ENCODE measurements at regions not wholly inside any gene's neighbourhood (a gene's known extent, or its start where the extent isn't known, plus 50 kb on each side); places are given as distances from the start of the nearest gene placed in this dataset.
"Not testable (repeated sequence)": the region's sequence is repeated elsewhere in the genome, so short reads cannot be mapped to it uniquely, and the experiment has no call there.

DNA sequence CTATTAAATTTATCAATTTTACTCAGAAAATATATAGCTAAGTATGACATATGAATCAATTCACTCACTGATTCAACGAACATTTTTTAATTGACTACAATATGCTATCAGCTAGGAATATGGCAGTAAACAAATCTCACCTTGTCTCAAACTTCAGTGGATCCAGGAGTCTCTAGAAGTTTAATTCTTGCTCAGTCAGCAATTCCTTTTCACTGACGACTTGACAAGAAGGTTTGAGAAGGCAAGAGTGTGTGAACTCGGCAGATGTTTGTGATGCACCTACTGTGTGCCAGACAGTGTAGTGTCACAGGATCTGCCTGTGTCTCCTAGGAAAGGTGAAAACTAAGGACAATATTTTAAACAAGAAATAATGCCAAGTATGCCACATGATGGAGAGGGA lies 4175.7 kb upstream of the OR11H1 start:
- not testable (repeated sequence) for H3K9me3 ChIP-seq; H3K27me3 ChIP-seq (replicated peaks; ENCODE audit: insufficient read depth); H3K36me3 ChIP-seq; ATAC-seq (ENCODE audit: insufficient number of reproducible peaks, low FRiP score, low read depth); H3K4me1 ChIP-seq (ENCODE audit: control insufficient read depth in 1 of 2, low read depth in 2 of 2); DNase-seq (ENCODE audit: low spot score); H3K27ac ChIP-seq; H3K4me3 ChIP-seq

- no peak overlapping the region for H3K4me3 ChIP-seq
- H3K27ac ChIP-seq = no peak overlapping the region
- DNase-seq (ENCODE audit: low spot score) (no peak), ATAC-seq (ENCODE audit: insufficient number of reproducible peaks, low FRiP score, low read depth) (no peak)
- H3K4me1 ChIP-seq (ENCODE audit: control insufficient read depth in 1 of 2, low read depth in 2 of 2) = no peaks in the 10 kb centered on the region
- TF ChIP-seq, protein P1, sequence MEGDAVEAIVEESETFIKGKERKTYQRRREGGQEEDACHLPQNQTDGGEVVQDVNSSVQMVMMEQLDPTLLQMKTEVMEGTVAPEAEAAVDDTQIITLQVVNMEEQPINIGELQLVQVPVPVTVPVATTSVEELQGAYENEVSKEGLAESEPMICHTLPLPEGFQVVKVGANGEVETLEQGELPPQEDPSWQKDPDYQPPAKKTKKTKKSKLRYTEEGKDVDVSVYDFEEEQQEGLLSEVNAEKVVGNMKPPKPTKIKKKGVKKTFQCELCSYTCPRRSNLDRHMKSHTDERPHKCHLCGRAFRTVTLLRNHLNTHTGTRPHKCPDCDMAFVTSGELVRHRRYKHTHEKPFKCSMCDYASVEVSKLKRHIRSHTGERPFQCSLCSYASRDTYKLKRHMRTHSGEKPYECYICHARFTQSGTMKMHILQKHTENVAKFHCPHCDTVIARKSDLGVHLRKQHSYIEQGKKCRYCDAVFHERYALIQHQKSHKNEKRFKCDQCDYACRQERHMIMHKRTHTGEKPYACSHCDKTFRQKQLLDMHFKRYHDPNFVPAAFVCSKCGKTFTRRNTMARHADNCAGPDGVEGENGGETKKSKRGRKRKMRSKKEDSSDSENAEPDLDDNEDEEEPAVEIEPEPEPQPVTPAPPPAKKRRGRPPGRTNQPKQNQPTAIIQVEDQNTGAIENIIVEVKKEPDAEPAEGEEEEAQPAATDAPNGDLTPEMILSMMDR (IDR thresholded peaks at IDR 0.05) = no peak
- peaks cover 5% of the 10 kb centered on the region for H3K9me3 ChIP-seq
- H3K27me3 ChIP-seq (replicated peaks; ENCODE audit: insufficient read depth) = no peaks in the 10 kb centered on the region
- H3K36me3 ChIP-seq = no peaks in the 10 kb centered on the region
Measured at GRCh38 chr22:11360632-11361031, 4167.4 kb upstream of the OR11H1 start.

GRCh38 chr22:11361496-11361895 lies 4166.5 kb upstream of the OR11H1 start:
- not testable (repeated sequence) for DNase-seq (ENCODE audit: low spot score); H3K27ac ChIP-seq; H3K4me3 ChIP-seq; H3K9me3 ChIP-seq; H3K4me1 ChIP-seq (ENCODE audit: control insufficient read depth in 1 of 2, low read depth in 2 of 2); H3K27me3 ChIP-seq (replicated peaks; ENCODE audit: insufficient read depth); H3K36me3 ChIP-seq
- ATAC-seq (ENCODE audit: insufficient number of reproducible peaks, low FRiP score, low read depth) = peak; percentile 43

DNA sequence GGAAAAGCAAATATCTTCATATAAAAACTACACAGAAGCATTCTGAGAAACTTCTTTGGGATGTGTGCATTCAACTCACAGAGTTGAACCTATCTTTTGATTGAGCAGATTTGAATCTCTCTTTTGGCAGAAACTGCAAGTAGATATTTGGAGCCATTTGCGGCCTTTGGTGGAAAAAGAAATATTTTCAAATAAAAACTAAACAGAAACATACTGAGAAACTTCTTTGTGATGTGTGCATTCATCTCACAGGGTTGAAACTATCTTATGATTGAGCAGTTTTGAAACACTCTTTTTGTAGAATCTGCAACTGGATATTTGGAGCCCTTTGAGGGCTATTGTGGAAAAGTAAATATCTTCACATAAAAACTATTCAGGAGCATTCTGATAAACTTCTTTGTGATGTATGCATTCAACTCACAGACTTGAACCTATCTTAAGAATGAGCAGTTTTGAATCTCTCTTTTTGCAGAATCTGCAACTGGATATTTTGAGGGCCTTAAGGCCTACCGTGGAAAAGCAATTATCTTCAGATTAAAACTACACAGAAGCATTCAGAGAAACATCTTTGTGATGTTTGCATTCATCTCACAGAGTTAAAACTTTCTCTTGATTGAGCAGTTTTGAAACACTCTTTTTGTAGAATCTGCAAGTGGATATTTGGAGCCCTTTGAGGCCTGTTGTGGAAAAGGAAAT lies 4158.2 kb upstream of the OR11H1 start:
- not testable (repeated sequence) for H3K4me1 ChIP-seq (ENCODE audit: control insufficient read depth in 1 of 2, low read depth in 2 of 2); H3K36me3 ChIP-seq; H3K27ac ChIP-seq; H3K27me3 ChIP-seq (replicated peaks; ENCODE audit: insufficient read depth); DNase-seq (ENCODE audit: low spot score); H3K4me3 ChIP-seq; H3K9me3 ChIP-seq
- ATAC-seq (ENCODE audit: insufficient number of reproducible peaks, low FRiP score, low read depth) = peak; percentile 74

DNA sequence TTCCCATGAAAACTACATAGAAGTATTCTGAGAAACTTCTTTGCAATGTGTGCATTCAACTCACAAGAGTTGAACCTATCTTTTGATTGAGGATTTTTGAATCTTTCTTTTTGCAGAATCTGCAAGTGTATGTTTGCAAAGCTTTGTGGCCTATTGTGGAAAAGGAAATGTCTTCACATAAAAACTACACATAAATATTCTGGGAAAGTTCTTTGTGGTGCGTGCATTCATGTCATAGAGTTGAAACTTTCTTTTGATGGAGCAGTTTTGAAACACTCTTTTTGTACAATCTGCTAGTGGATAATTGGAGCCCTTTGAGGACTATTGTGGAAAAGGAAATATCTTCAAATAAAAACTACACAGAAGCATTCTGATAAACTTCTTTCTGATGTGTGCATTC lies 4157.7 kb upstream of the OR11H1 start:
- H3K4me1 ChIP-seq (ENCODE audit: control insufficient read depth in 1 of 2, low read depth in 2 of 2); H3K27me3 ChIP-seq (replicated peaks; ENCODE audit: insufficient read depth); H3K4me3 ChIP-seq; H3K27ac ChIP-seq; DNase-seq (ENCODE audit: low spot score); H3K9me3 ChIP-seq; H3K36me3 ChIP-seq: not testable (repeated sequence)
- peak; percentile 91 for ATAC-seq (ENCODE audit: insufficient number of reproducible peaks, low FRiP score, low read depth)

Measured in thoracic aorta (tissue), 2 donors.